ENCODE measurements at regions not wholly inside any gene's neighbourhood (a gene's known extent, or its start where the extent isn't known, plus 50 kb on each side); places are given as distances from the start of the nearest gene placed in this dataset.

GRCh38 chr2:41448221-41448620 is 599.6 kb upstream of the PKDCC start:
- no peak for DNase-seq (ENCODE audit: low spot score)
- H3K4me3 ChIP-seq (ENCODE audit: low read depth in 1 of 3, low read length in 3 of 3): no peak overlapping the region
- TF ChIP-seq TAF1 (conservative IDR thresholded peaks at IDR 0.05): no peak
- TF ChIP-seq SP1 (IDR thresholded peaks at IDR 0.05): no peak
- TF ChIP-seq FOXA2 (IDR thresholded peaks at IDR 0.05): no peak
- TF ChIP-seq GABPA (IDR thresholded peaks at IDR 0.05 in 1 of 2, conservative IDR thresholded peaks at IDR 0.05 in 1 of 2): no peak
- TF ChIP-seq NR2F2 (IDR thresholded peaks at IDR 0.05): no peak
- TF ChIP-seq YY1 (IDR thresholded peaks at IDR 0.05): no peak
- no peak overlapping the region for H3K27ac ChIP-seq (ENCODE audit: low read depth in 1 of 2, low read length in 2 of 2)
- no peaks in the 10 kb centered on the region for H3K36me3 ChIP-seq (ENCODE audit: control insufficient read depth in 4 of 4, insufficient read depth in 3 of 4, low read depth in 1 of 4, low read length in 3 of 4)
- no peak overlapping the region for H3K9ac ChIP-seq (ENCODE audit: low read depth in 1 of 2, low read length in 2 of 2)
- no peaks in the 10 kb centered on the region for H3K4me1 ChIP-seq (ENCODE audit: control insufficient read depth in 4 of 4, insufficient read depth in 4 of 4, low read length in 3 of 4)
- no peaks in the 10 kb centered on the region for H3K27me3 ChIP-seq (ENCODE audit: control insufficient read depth in 4 of 4, insufficient read depth in 4 of 4, low read length in 3 of 4)
- WGBS: 65% methylated on average over 1 of the region's 1 CpG
- H3K9me3 ChIP-seq (ENCODE audit: control insufficient read depth in 4 of 4, low read length in 3 of 4): no peaks in the 10 kb centered on the region

DNA sequence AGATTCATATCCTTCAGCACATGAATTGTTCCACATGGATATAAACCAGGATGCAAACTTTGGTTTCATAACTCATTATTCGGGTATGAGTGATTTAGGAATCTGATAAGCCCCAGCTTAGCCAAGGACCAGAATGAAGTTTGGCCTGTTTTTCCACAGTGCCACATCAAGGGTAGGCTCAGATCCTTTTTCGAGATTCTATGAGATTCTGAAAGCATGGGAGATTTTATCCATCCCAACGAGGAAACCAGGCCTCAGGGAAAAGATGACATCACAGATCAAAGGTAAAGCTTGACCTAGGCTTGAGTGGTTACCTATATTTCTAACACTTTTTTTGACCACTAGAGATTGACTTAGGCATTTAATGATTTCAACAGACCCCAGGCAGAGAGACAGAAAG is 590.8 kb upstream of the PKDCC start:
- no peaks in the 10 kb centered on the region for H3K36me3 ChIP-seq (ENCODE audit: control insufficient read depth in 4 of 4, insufficient read depth in 3 of 4, low read depth in 1 of 4, low read length in 3 of 4)
- no peak overlapping the region for H3K9ac ChIP-seq (ENCODE audit: low read depth in 1 of 2, low read length in 2 of 2)
- TF ChIP-seq HNF4G (IDR thresholded peaks at IDR 0.05) (no peak), SP1 (IDR thresholded peaks at IDR 0.05) (no peak), FOXA2 (IDR thresholded peaks at IDR 0.05) (no peak), HNF4A (conservative IDR thresholded peaks at IDR 0.05) (no peak), GABPA (IDR thresholded peaks at IDR 0.05 in 1 of 2, conservative IDR thresholded peaks at IDR 0.05 in 1 of 2) (no peak), TAF1 (conservative IDR thresholded peaks at IDR 0.05) (no peak), NR2F2 (IDR thresholded peaks at IDR 0.05) (no peak), RXRA (IDR thresholded peaks at IDR 0.05) (no peak), JUND (IDR thresholded peaks at IDR 0.05) (no peak), ATF3 (IDR thresholded peaks at IDR 0.05) (no peak), RAD21 (IDR thresholded peaks at IDR 0.05) (no peak), EGR1 (IDR thresholded peaks at IDR 0.05; ENCODE audit: low read depth in 2 of 2) (no peak)
- TF ChIP-seq, protein P1, sequence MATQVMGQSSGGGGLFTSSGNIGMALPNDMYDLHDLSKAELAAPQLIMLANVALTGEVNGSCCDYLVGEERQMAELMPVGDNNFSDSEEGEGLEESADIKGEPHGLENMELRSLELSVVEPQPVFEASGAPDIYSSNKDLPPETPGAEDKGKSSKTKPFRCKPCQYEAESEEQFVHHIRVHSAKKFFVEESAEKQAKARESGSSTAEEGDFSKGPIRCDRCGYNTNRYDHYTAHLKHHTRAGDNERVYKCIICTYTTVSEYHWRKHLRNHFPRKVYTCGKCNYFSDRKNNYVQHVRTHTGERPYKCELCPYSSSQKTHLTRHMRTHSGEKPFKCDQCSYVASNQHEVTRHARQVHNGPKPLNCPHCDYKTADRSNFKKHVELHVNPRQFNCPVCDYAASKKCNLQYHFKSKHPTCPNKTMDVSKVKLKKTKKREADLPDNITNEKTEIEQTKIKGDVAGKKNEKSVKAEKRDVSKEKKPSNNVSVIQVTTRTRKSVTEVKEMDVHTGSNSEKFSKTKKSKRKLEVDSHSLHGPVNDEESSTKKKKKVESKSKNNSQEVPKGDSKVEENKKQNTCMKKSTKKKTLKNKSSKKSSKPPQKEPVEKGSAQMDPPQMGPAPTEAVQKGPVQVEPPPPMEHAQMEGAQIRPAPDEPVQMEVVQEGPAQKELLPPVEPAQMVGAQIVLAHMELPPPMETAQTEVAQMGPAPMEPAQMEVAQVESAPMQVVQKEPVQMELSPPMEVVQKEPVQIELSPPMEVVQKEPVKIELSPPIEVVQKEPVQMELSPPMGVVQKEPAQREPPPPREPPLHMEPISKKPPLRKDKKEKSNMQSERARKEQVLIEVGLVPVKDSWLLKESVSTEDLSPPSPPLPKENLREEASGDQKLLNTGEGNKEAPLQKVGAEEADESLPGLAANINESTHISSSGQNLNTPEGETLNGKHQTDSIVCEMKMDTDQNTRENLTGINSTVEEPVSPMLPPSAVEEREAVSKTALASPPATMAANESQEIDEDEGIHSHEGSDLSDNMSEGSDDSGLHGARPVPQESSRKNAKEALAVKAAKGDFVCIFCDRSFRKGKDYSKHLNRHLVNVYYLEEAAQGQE (IDR thresholded peaks at IDR 0.05): no peak
- TF ChIP-seq, protein P2, sequence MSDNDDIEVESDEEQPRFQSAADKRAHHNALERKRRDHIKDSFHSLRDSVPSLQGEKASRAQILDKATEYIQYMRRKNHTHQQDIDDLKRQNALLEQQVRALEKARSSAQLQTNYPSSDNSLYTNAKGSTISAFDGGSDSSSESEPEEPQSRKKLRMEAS (IDR thresholded peaks at IDR 0.05): no peak
- no peak overlapping the region for H3K27ac ChIP-seq (ENCODE audit: low read depth in 1 of 2, low read length in 2 of 2)
- no peak for DNase-seq (ENCODE audit: low spot score)
- H3K27me3 ChIP-seq (ENCODE audit: control insufficient read depth in 4 of 4, insufficient read depth in 4 of 4, low read length in 3 of 4): no peaks in the 10 kb centered on the region
- H3K9me3 ChIP-seq (ENCODE audit: control insufficient read depth in 4 of 4, low read length in 3 of 4): no peaks in the 10 kb centered on the region
- H3K4me3 ChIP-seq (ENCODE audit: low read depth in 1 of 3, low read length in 3 of 3): no peak overlapping the region
- H3K4me1 ChIP-seq (ENCODE audit: control insufficient read depth in 4 of 4, insufficient read depth in 4 of 4, low read length in 3 of 4): no peaks in the 10 kb centered on the region
- 80% methylated on average over 3 of the region's 3 CpGs for WGBS

DNA sequence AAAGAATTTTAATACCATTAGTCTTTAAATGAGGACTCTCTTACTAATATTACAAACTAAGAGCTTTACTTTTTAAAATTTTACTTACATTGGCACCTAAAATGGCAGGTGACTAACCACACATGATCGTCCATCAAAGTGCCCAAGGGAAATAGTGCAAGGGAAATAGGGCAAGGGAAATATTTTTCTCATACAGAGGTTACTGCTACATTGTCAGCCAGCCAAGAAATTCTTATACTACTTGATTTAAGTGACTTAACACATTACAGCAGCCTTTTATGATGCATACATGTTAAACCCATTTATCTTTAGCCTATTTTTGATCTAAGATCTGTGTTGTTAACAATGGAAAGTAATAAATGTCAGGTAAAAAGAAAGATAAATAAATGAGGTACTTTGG is 587.2 kb upstream of the PKDCC start:
- H3K4me3 ChIP-seq (ENCODE audit: low read depth in 1 of 3, low read length in 3 of 3): no peak overlapping the region
- no peak for DNase-seq (ENCODE audit: low spot score)
- H3K4me1 ChIP-seq (ENCODE audit: control insufficient read depth in 4 of 4, insufficient read depth in 4 of 4, low read length in 3 of 4): no peaks in the 10 kb centered on the region
- H3K9ac ChIP-seq (ENCODE audit: low read depth in 1 of 2, low read length in 2 of 2): no peak overlapping the region
- H3K9me3 ChIP-seq (ENCODE audit: control insufficient read depth in 4 of 4, low read length in 3 of 4): no peaks in the 10 kb centered on the region
- TF ChIP-seq JUND (IDR thresholded peaks at IDR 0.05) (no peak), RAD21 (IDR thresholded peaks at IDR 0.05) (no peak), HNF4G (IDR thresholded peaks at IDR 0.05) (no peak), FOXA1 (IDR thresholded peaks at IDR 0.05) (no peak), ATF3 (IDR thresholded peaks at IDR 0.05) (no peak), YY1 (IDR thresholded peaks at IDR 0.05) (no peak)
- TF ChIP-seq, protein P1 (IDR thresholded peaks at IDR 0.05): no peak
- no peaks in the 10 kb centered on the region for H3K36me3 ChIP-seq (ENCODE audit: control insufficient read depth in 4 of 4, insufficient read depth in 3 of 4, low read depth in 1 of 4, low read length in 3 of 4)
- H3K27ac ChIP-seq (ENCODE audit: low read depth in 1 of 2, low read length in 2 of 2): no peak overlapping the region
- H3K27me3 ChIP-seq (ENCODE audit: control insufficient read depth in 4 of 4, insufficient read depth in 4 of 4, low read length in 3 of 4): no peaks in the 10 kb centered on the region
- 41% methylated on average over 1 of the region's 1 CpG for WGBS
